Activated naive CD8-positive, alpha-beta T cell (primary cell): ENCODE measurements at regions not wholly inside any gene's neighbourhood (a gene's known extent, or its start where the extent isn't known, plus 50 kb on each side); places are given as distances from the start of the nearest gene placed in this dataset.

ENCODE experiments used
- H3K27ac Mint-ChIP-seq: one replicate; pipeline ENCODE4 v1.8.0; 2021; ENCODE audit warnings: mixed read lengths
- H3K27me3 Mint-ChIP-seq: one replicate; pipeline ENCODE4 v1.8.0; 2021; ENCODE audit warnings: mixed read lengths
- H3K36me3 Mint-ChIP-seq: one replicate; pipeline ENCODE4 v1.8.0; 2021; ENCODE audit warnings: mixed read lengths
- H3K4me1 Mint-ChIP-seq: one replicate; pipeline ENCODE4 v1.8.0; 2021; ENCODE audit warnings: low read depth, mixed read lengths
- H3K4me3 Mint-ChIP-seq: one replicate; pipeline ENCODE4 v1.8.0; 2021; ENCODE audit warnings: mild to moderate bottlenecking, mixed read lengths
- H3K9me3 Mint-ChIP-seq: one replicate; pipeline ENCODE4 v1.8.0; 2021; ENCODE audit warnings: low read depth, mixed read lengths

DNA sequence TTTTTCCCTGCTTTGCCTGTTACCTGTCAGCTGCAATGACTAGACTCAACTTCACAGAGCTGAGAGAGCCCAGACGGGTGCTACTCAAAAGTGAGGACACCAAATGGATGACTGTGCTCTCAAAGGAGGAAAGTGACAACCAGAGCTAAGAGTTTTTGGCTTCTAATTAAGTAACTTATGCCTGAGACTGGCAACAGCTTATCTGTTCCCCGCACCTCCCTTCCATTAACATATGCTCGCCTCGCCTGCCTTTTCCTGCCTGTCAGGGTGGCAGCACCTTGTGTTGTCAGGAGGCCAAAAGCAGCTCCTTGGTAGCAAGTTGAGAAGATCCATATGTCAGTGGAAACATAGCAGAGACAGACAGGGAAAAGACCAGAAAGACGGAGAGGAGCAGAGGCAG lies 573.9 kb upstream of the KIRREL3 start:
- Mint-ChIP-seq H3K27ac (no peak overlapping the region), H3K27me3 (no peaks in the 10 kb centered on the region), H3K4me3 (no peak overlapping the region), H3K4me1 (no peaks in the 10 kb centered on the region), H3K36me3 (no peaks in the 10 kb centered on the region), H3K9me3 (no peaks in the 10 kb centered on the region)

DNA sequence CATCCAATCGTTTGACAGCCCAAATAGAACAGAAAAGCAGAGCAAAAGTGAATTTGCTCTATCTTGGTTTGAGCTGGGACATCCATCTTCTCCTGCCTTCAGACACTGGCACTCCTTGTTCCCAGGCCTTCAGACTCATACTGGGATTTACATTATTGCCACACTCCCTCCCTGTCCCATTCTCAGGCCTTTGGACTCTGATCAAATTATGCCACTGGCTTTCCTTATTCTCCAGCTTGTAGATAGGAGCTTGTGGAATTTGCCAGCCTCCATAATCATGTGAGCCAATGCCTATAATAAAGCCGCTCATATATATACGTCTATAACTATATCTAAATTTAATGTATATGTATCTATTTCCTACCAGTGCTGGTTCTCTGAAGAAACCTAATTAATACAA lies 568.3 kb upstream of the KIRREL3 start:
- Mint-ChIP-seq H3K4me3 (no peak overlapping the region), H3K9me3 (no peaks in the 10 kb centered on the region), H3K4me1 (no peaks in the 10 kb centered on the region), H3K27ac (no peak overlapping the region), H3K27me3 (peaks cover 1% of the 10 kb centered on the region), H3K36me3 (no peaks in the 10 kb centered on the region)

DNA sequence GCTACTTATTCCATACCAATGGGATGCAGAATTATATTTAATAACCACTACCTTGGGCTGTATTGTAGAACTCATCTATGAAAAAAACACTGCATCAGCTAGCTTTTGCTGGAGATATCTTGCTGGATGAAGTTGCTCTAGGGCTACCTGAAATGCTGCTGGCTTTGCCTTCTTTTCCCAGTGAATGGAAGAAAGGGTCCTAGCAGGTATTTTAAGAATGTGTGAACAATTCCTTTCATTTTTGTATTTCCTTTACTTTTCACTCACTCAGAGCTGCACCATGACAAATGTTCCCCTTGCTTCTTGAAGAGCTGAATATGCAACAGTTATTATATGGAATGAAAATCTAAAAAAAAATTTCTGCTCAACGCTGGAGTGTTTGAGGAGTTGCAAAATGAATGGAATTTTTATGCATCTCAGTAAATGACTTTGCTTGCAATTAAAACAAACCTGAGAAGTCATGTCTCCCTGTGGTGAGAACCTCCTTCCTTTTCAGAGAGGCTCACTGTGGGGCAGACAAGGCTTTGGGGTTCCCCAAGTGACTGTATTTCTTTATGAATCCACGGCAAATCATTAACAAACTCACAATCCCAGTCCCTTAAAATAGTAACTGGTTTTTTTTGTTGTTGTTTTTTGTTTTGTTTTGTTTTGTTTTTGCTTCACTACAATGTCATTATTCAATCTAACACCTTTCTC lies 566.8 kb upstream of the KIRREL3 start:
- Mint-ChIP-seq H3K27me3 (peaks cover 1% of the 10 kb centered on the region), H3K4me3 (no peak overlapping the region), H3K4me1 (no peaks in the 10 kb centered on the region), H3K27ac (no peak overlapping the region), H3K36me3 (no peaks in the 10 kb centered on the region), H3K9me3 (no peaks in the 10 kb centered on the region)

DNA sequence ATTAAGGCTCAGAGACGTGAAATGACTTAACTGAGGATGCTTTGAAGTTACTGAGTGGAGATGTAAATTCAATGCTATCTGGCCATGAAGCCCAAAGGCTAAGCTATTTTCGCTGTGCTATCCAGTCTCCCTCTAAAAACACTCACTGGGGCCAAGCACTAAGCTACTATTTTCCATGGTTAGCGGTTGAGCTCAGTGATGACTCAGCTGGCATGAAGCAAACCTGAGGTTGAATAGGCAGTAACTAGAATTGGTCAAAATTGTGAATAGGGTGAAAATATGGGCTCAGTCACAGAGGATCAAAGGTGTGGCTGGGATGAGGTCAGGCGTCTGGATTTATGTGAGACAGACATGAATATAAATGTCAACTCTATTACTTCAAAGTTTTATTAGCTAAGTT lies 564.2 kb upstream of the KIRREL3 start:
- Mint-ChIP-seq H3K9me3 (no peaks in the 10 kb centered on the region), H3K27ac (no peak overlapping the region), H3K27me3 (peaks cover 1% of the 10 kb centered on the region), H3K4me3 (no peak overlapping the region), H3K36me3 (no peaks in the 10 kb centered on the region), H3K4me1 (no peaks in the 10 kb centered on the region)

DNA sequence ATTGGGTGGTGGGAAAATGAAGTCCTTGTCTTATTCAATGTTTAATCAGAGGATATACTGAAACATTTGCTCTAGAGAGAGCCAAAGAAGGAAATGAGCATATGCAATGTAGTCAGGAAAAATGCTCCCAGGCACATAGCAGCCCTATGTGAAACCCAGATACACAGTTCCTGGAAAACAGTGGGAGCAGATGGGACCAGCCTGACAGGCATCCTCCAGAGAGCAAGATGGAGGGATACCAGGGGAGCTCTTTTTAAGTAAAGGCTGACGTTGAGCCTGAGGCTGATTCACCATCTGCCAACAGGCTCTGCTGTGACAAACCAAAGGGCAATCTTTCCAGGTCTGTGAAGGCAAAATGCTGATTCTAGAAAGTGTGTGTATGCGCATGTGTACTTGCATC lies 559.4 kb upstream of the KIRREL3 start:
- Mint-ChIP-seq H3K27me3 (peaks cover 1% of the 10 kb centered on the region), H3K4me1 (no peaks in the 10 kb centered on the region), H3K36me3 (no peaks in the 10 kb centered on the region)

DNA sequence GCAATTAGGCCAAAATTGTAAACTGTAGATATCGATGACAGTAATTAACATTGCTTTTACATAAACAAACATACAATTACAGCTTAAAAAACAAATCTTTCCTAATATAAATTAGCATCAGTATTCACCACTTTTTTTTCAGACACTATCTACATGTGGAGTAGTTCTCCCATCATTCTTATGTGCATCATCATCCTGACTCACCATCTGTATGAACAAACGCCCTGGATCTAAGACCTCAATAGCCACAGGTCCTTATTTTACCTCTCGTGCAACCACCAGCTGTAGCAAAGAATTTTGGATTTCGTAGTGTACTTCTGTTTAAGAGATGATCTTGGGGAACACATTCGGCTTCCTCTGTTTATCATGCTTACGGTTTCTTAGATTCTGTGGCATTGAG lies 551.9 kb upstream of the KIRREL3 start:
- no peaks in the 10 kb centered on the region for H3K4me1 Mint-ChIP-seq
- H3K4me3 Mint-ChIP-seq = no peak overlapping the region
- H3K27ac Mint-ChIP-seq = no peak overlapping the region
- H3K36me3 Mint-ChIP-seq = no peaks in the 10 kb centered on the region
- H3K9me3 Mint-ChIP-seq = no peaks in the 10 kb centered on the region
- no peaks in the 10 kb centered on the region for H3K27me3 Mint-ChIP-seq

More for the DNA sequence above, 559.4 kb upstream of the KIRREL3 start:
- no peak overlapping the region for H3K4me3 Mint-ChIP-seq
- H3K9me3 Mint-ChIP-seq = no peaks in the 10 kb centered on the region
- no peak overlapping the region for H3K27ac Mint-ChIP-seq

DNA sequence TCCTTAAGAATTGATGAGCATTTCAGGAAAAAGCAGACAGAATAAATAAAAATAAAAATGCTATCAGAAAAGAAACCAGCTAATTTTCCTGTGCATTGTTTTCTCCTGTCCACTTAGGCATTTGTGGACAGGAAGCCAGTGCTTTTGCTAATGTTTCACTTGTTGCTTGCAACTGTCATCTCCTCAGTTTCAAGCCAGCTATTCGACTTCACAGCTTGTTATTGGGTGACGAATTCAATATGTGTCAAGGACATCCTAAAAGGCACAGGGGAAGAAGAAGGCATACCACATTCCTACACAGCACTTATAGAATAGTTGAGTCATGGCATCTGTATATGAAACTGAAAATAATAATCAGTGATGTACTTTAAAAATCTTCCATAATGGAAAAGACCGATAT lies 530.6 kb upstream of the KIRREL3 start:
- Mint-ChIP-seq H3K27ac (no peak overlapping the region), H3K9me3 (no peaks in the 10 kb centered on the region), H3K4me3 (no peak overlapping the region), H3K4me1 (no peaks in the 10 kb centered on the region), H3K36me3 (no peaks in the 10 kb centered on the region), H3K27me3 (no peaks in the 10 kb centered on the region)

DNA sequence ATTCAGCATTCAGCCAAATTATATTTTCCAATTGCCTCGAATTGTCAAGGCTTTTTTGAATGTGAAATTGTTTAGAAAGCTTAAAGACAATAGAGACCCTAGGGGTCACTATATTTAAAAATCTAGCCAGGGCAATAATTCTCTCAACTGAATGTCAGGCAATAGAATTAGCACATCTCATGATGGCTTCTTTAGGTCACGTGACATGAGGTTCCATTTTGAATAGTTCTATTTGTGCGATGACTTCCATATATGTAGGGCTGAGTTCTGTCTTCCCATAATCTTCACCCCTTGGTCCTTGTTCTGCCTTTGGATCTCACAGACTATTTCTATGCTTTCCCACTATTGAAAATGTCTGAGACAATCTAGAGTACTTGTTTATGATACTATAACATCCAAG lies 527.7 kb upstream of the KIRREL3 start:
- Mint-ChIP-seq H3K27ac (no peak overlapping the region), H3K4me1 (no peaks in the 10 kb centered on the region), H3K36me3 (no peaks in the 10 kb centered on the region), H3K4me3 (no peak overlapping the region), H3K27me3 (peaks cover 5% of the 10 kb centered on the region), H3K9me3 (no peaks in the 10 kb centered on the region)

DNA sequence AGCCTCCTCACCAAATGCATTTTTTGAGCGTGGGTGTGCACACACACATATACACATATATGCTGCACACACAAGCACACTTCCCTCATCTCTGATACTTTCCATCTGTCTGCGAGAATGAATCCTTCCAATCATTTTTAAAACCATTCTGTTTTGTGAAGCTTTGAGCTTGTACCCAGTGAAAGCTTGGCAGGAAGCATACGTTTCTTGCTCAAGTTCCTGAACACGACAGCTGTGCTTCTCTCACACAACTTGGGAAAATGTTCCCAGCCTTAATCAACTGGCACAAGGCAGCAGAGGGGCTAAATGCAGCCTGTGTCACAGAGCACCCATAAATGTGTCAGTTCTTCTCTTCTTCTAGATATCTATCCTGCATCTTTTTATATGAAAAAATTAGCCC lies 524.0 kb upstream of the KIRREL3 start:
- no peak overlapping the region for H3K27ac Mint-ChIP-seq
- H3K4me1 Mint-ChIP-seq = no peaks in the 10 kb centered on the region
- no peak overlapping the region for H3K4me3 Mint-ChIP-seq
- no peaks in the 10 kb centered on the region for H3K9me3 Mint-ChIP-seq
- H3K27me3 Mint-ChIP-seq = peaks cover 5% of the 10 kb centered on the region
- H3K36me3 Mint-ChIP-seq = no peaks in the 10 kb centered on the region

DNA sequence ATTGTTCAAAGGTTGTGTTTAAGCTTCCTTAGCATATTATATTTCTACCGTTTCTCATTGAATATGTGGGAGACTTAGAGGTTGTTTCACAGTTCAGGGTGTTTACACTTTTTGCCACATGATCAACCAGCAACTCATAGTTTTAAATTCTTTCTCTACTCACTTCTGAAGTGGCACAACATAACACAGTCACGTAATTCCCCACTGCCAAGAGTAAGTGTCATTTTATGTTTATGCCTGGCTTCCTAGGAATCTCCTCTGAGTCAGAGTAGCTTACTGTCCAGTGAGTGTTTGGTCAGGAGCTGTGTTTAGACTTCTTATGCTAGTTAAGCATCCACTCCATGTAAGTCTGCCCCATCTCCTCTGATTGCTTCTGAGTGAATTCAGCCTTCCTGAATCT lies 520.8 kb upstream of the KIRREL3 start:
- Mint-ChIP-seq H3K36me3 (no peaks in the 10 kb centered on the region), H3K9me3 (no peaks in the 10 kb centered on the region), H3K4me3 (no peak overlapping the region), H3K27ac (no peak overlapping the region), H3K27me3 (peaks cover 5% of the 10 kb centered on the region), H3K4me1 (no peaks in the 10 kb centered on the region)

DNA sequence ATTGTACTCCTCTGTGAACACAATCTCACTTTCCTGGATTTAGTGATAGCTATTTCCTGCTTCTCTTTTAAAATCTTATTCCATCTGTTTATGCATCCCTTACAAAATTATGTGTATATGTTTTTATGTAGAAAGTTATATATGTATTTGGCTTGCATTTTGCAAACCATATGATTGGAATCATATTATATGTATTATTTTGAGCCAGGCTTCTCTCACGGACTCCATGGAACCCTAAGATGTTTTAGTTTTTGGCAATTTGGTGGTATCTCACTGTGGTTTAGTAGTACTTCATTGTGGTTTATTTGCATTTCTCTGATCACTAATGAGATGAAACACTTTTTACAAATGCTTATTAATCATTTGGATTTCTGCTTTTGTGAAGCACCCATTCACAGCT lies 507.3 kb upstream of the KIRREL3 start:
- no peaks in the 10 kb centered on the region for H3K36me3 Mint-ChIP-seq
- no peaks in the 10 kb centered on the region for H3K27me3 Mint-ChIP-seq
- no peaks in the 10 kb centered on the region for H3K9me3 Mint-ChIP-seq
- H3K27ac Mint-ChIP-seq = no peak overlapping the region
- H3K4me3 Mint-ChIP-seq = no peak overlapping the region
- H3K4me1 Mint-ChIP-seq = no peaks in the 10 kb centered on the region

DNA sequence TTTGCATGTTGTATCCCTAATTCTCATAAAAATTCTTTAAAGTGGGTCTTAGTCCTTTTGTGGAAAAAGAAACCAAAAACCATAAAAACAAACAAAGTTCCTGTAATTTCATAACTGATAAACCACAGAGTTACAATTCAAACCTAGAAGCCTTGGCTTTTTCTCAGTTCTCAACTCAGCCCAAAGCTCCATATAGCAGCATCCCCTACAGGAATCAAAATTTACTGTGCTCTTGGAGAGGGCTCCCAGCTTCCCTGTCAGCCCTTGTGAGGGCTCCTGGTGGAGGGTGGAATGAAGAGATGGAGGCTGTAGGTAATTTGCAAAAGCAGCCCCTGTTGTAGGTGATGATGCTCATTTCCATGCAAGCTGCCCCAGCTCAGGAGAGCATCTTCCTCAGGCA lies 506.1 kb upstream of the KIRREL3 start:
- no peaks in the 10 kb centered on the region for H3K9me3 Mint-ChIP-seq
- H3K4me1 Mint-ChIP-seq = no peaks in the 10 kb centered on the region
- no peaks in the 10 kb centered on the region for H3K27me3 Mint-ChIP-seq
- H3K27ac Mint-ChIP-seq = no peak overlapping the region
- no peaks in the 10 kb centered on the region for H3K36me3 Mint-ChIP-seq
- H3K4me3 Mint-ChIP-seq = no peak overlapping the region

DNA sequence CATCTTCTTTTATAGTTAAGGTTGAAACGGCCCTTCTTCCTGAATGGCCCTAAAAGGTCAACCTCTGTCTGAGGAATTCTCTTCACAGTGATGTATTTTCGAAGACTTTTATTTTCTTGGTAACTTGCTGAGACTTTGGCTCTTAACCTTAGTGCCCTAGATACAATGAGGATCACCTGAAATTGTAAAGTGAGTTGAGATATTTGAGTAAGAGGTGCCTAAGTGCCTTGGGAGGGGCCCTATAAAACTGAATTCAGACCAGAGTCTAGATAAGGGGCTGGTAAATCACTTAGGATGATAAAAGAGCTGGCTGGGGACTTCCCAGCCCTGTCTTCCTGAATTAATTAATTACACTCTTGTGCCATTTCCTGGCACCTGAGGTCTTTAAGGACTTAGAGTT lies 505.6 kb upstream of the KIRREL3 start:
- Mint-ChIP-seq H3K4me3 (no peak overlapping the region), H3K4me1 (no peaks in the 10 kb centered on the region), H3K36me3 (no peaks in the 10 kb centered on the region), H3K9me3 (no peaks in the 10 kb centered on the region), H3K27ac (no peak overlapping the region), H3K27me3 (no peaks in the 10 kb centered on the region)

DNA sequence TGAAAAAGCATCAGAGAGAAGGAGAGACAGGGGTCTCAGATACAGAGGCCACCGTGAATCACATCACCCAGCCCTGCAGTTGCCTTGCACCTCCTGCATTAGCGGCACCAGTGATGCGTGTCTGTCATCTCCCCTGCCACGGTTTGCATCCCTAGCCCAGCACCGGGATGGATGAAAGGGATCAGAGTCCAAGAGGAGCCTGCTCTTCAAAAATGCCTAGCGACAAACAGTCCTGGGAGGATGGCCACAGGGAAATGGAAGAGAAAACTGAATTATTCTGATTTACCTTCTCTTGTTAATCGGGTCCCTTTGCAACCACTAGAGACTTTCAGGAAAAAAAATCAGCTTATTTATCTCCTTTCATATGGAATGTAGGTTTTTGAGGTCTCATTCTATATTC lies 495.6 kb upstream of the KIRREL3 start:
- H3K4me3 Mint-ChIP-seq = no peak overlapping the region
- no peaks in the 10 kb centered on the region for H3K27me3 Mint-ChIP-seq
- no peaks in the 10 kb centered on the region for H3K36me3 Mint-ChIP-seq
- no peaks in the 10 kb centered on the region for H3K4me1 Mint-ChIP-seq
- peaks cover 7% of the 10 kb centered on the region for H3K9me3 Mint-ChIP-seq
- no peak overlapping the region for H3K27ac Mint-ChIP-seq

DNA sequence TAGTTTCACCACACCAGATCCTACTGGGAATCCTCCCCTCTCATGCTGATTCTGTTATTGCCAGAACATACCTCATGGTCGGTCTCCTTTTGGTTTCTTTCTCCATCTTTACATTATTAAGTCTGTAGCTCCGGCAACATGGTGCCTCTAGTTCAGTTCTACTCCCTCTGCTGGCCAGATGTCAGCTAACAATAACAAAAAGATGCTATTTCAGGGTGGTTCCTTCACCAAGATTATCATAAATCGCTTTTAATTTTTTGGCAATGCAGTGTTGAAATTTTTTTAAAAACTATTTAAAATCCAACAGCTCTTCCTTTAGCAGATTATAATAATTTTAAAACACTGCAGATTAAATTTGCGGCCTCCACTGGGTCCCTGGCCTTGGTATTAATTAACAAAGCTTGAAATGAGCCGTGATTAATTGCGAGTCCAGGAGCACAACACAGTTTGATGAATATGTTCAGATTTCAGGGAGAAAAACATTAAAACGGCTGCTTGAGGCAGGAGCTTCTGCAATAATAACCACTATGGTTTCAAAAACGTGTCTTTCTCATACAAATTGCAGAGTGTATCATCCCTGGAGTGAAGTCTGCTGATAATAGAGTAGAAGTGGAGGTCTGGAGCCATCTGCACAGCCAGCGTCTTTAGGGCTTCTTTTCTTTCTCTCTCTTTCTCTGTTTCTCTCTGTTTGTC lies 492.9 kb upstream of the KIRREL3 start:
- H3K36me3 Mint-ChIP-seq = no peaks in the 10 kb centered on the region
- no peaks in the 10 kb centered on the region for H3K4me1 Mint-ChIP-seq
- no peaks in the 10 kb centered on the region for H3K27me3 Mint-ChIP-seq
- H3K4me3 Mint-ChIP-seq = no peak overlapping the region
- H3K9me3 Mint-ChIP-seq = peaks cover 7% of the 10 kb centered on the region
- H3K27ac Mint-ChIP-seq = no peak overlapping the region

DNA sequence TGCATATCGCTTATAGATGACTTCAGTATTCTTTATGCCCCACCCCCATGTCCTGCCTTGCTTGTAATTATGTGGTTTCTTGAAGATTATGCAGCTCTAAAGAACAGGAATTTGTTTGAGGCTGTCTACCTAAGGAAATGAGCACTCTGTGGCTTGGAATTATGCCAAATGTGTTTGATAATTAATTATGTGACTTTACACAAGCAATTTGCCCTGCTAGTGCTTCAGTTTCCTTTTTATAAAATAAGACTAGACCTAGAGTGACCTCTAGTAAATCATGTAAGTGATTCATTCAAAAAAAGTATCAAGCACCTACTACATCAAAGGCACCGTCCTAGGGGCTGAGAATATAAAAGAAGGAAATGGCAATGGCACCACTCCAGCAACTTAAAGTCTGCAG lies 491.5 kb upstream of the KIRREL3 start:
- no peaks in the 10 kb centered on the region for H3K4me1 Mint-ChIP-seq
- H3K27ac Mint-ChIP-seq = no peak overlapping the region
- H3K36me3 Mint-ChIP-seq = no peaks in the 10 kb centered on the region
- peaks cover 2% of the 10 kb centered on the region for H3K27me3 Mint-ChIP-seq
- no peak overlapping the region for H3K4me3 Mint-ChIP-seq
- H3K9me3 Mint-ChIP-seq = peaks cover 7% of the 10 kb centered on the region
